ENCODE measurements at regions not wholly inside any gene's neighbourhood (a gene's known extent, or its start where the extent isn't known, plus 50 kb on each side); places are given as distances from the start of the nearest gene placed in this dataset.

- no peak overlapping the region for H3K27ac ChIP-seq (ENCODE audit: low read depth, low read length, poor library complexity, severe bottlenecking)
- ChIA-PET POLR2A (ENCODE audit: low non-redundant PET) (no interaction called here), CTCF (no interaction called here)
- no peak for DNase-seq (ENCODE audit: low spot score)
- BruUV-seq (replicated peaks) = no TSS peak
- no peaks in the 10 kb centered on the region for H3K9me3 ChIP-seq (ENCODE audit: low read depth, low read length, poor library complexity, severe bottlenecking)
- no peaks in the 10 kb centered on the region for H3K4me1 ChIP-seq (ENCODE audit: insufficient read depth, low read length, poor library complexity, severe bottlenecking)
- TF ChIP-seq EZH2 (IDR thresholded peaks at IDR 0.05; ENCODE audit: borderline replicate concordance, low read depth, low read length, poor library complexity, severe bottlenecking) = no peak
- no peak for TF ChIP-seq CTCF (conservative IDR thresholded peaks at IDR 0.05; ENCODE audit: low read depth, low read length)
- no peak overlapping the region for H3K4me3 ChIP-seq (ENCODE audit: low read depth, low read length, poor library complexity, severe bottlenecking)
- H3K27me3 ChIP-seq (replicated peaks; ENCODE audit: insufficient read depth, low read depth, low read length, poor library complexity) = no peaks in the 10 kb centered on the region
- intact Hi-C loops (cut with micrococcal nuclease; ENCODE audit: unreplicated experiment) = no loop called here
- H3K36me3 ChIP-seq (ENCODE audit: insufficient read depth, low read length, poor library complexity, severe bottlenecking) = no peaks in the 10 kb centered on the region
Measured at GRCh38 chr17:13346592-13346991, 255.1 kb downstream of the HS3ST3A1 start.

DNA sequence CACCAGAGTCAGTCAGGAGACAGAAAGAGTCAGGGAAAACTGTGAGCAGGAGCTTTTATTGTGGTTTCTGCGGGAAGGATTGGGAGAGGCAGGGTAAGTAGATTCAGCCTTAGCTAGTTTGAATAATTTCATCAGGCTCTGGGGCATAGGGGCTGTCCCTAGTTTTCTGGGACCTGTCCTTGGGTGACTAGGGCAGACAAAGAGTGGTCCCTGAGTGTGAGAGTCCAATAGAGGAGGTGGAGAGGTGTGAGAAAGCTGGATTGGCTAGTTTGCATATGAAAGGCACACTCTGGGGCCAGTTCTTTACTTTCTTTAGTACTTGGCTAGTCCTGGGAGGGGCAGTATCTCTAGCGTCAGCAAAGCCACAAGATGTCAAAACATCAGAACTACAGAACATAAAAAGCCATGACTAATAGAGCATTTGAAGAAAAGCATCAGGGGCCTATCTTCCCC lies 255.6 kb downstream of the HS3ST3A1 start:
- H3K4me1 ChIP-seq (ENCODE audit: insufficient read depth, low read length, poor library complexity, severe bottlenecking) = no peaks in the 10 kb centered on the region
- DNase-seq (ENCODE audit: low spot score) = no peak
- intact Hi-C loops (cut with micrococcal nuclease; ENCODE audit: unreplicated experiment) = no loop called here
- POLR2A ChIA-PET (ENCODE audit: low non-redundant PET) = no interaction called here
- H3K9me3 ChIP-seq (ENCODE audit: low read depth, low read length, poor library complexity, severe bottlenecking) = no peaks in the 10 kb centered on the region
- H3K27me3 ChIP-seq (replicated peaks; ENCODE audit: insufficient read depth, low read depth, low read length, poor library complexity) = no peaks in the 10 kb centered on the region
- H3K27ac ChIP-seq (ENCODE audit: low read depth, low read length, poor library complexity, severe bottlenecking) = no peak overlapping the region
- BruUV-seq (replicated peaks) = no TSS peak
- CTCF ChIA-PET = no interaction called here
- TF ChIP-seq CTCF (conservative IDR thresholded peaks at IDR 0.05; ENCODE audit: low read depth, low read length) = no peak
- no peak for TF ChIP-seq EZH2 (IDR thresholded peaks at IDR 0.05; ENCODE audit: borderline replicate concordance, low read depth, low read length, poor library complexity, severe bottlenecking)
- H3K4me3 ChIP-seq (ENCODE audit: low read depth, low read length, poor library complexity, severe bottlenecking) = no peak overlapping the region
- H3K36me3 ChIP-seq (ENCODE audit: insufficient read depth, low read length, poor library complexity, severe bottlenecking) = no peaks in the 10 kb centered on the region

GRCh38 chr17:13338421-13338820 lies 263.3 kb downstream of the HS3ST3A1 start:
- TF ChIP-seq EZH2 (IDR thresholded peaks at IDR 0.05; ENCODE audit: borderline replicate concordance, low read depth, low read length, poor library complexity, severe bottlenecking) (no peak), CTCF (conservative IDR thresholded peaks at IDR 0.05; ENCODE audit: low read depth, low read length) (no peak)
- no peaks in the 10 kb centered on the region for H3K4me1 ChIP-seq (ENCODE audit: insufficient read depth, low read length, poor library complexity, severe bottlenecking)
- H3K4me3 ChIP-seq (ENCODE audit: low read depth, low read length, poor library complexity, severe bottlenecking) = no peak overlapping the region
- POLR2A ChIA-PET (ENCODE audit: low non-redundant PET) = no interaction called here
- no peak overlapping the region for H3K27ac ChIP-seq (ENCODE audit: low read depth, low read length, poor library complexity, severe bottlenecking)
- no peak for DNase-seq (ENCODE audit: low spot score)
- H3K27me3 ChIP-seq (replicated peaks; ENCODE audit: insufficient read depth, low read depth, low read length, poor library complexity) = peaks cover 3% of the 10 kb centered on the region
- BruUV-seq (replicated peaks) = no TSS peak
- intact Hi-C loops (cut with micrococcal nuclease; ENCODE audit: unreplicated experiment) = loop anchor here (5.0 kb wide), 3 partner anchors 259 to 1589 kb away; partner anchors contain the start of gene HS3ST3B1
- H3K9me3 ChIP-seq (ENCODE audit: low read depth, low read length, poor library complexity, severe bottlenecking) = no peaks in the 10 kb centered on the region
- no peaks in the 10 kb centered on the region for H3K36me3 ChIP-seq (ENCODE audit: insufficient read depth, low read length, poor library complexity, severe bottlenecking)
- CTCF ChIA-PET = no interaction called here

All from A673 (cell line).